Loucy (cell line): ENCODE measurements at regions not wholly inside any gene's neighbourhood (a gene's known extent, or its start where the extent isn't known, plus 50 kb on each side); places are given as distances from the start of the nearest gene placed in this dataset.

ENCODE experiments used
- H2AFZ ChIP-seq: fragments of 200-600 bp; sonication (generic); 2 replicates; pipeline ENCODE4 v1.6.0; 2016; ENCODE audit warnings: antibody characterized with exemption, mild to moderate bottlenecking, low read length, moderate library complexity
- H3F3A ChIP-seq: fragments of 200-600 bp; 2 replicates; pipeline ENCODE4 v1.6.0; 2016; ENCODE audit warnings: antibody characterized with exemption, low read depth, mild to moderate bottlenecking
- H3K27me3 ChIP-seq: fragments of 200-600 bp; sonication (generic); 2 replicates; pipeline ENCODE4 v1.6.1; 2014; ENCODE audit warnings: low read length, mild to moderate bottlenecking; ENCODE audit not compliant: insufficient read depth, poor library complexity, severe bottlenecking
- H3K36me3 ChIP-seq: fragments of 200-600 bp; sonication (generic); 2 replicates; pipeline ENCODE4 v1.6.1; 2016; ENCODE audit warnings: low read length; ENCODE audit not compliant: insufficient read depth
- H3K4me1 ChIP-seq: fragments of 200-600 bp; sonication (generic); 2 replicates; pipeline ENCODE4 v1.5.1; 2014; ENCODE audit warnings: low read length, mild to moderate bottlenecking; ENCODE audit not compliant: insufficient read depth, poor library complexity, severe bottlenecking
- H3K4me2 ChIP-seq: fragments of 200-600 bp; sonication (generic); 2 replicates; pipeline ENCODE4 v1.6.0; 2014; ENCODE audit warnings: antibody characterized with exemption, low read length, low read depth, mild to moderate bottlenecking; ENCODE audit not compliant: poor library complexity, severe bottlenecking
- H3K4me3 ChIP-seq: fragments of 200-600 bp; sonication (generic); 2 replicates; pipeline ENCODE4 v1.5.1; 2014; ENCODE audit warnings: low read length, mild to moderate bottlenecking, mixed read lengths; ENCODE audit not compliant: poor library complexity, severe bottlenecking
- H3K79me2 ChIP-seq: fragments of 200-600 bp; sonication (generic); 2 replicates; pipeline ENCODE4 v1.6.1; 2014; ENCODE audit warnings: low read length; ENCODE audit not compliant: insufficient read depth
- H3K9ac ChIP-seq: fragments of 200-600 bp; sonication (generic); 2 replicates; pipeline ENCODE4 v1.6.0; 2014; ENCODE audit warnings: mild to moderate bottlenecking, low read depth, low read length, moderate library complexity; ENCODE audit not compliant: poor library complexity, severe bottlenecking
- H3K9me2 ChIP-seq: fragments of 200-600 bp; sonication (generic); replicated peaks from 2 replicates; pipeline ENCODE4 v1.6.1; 2016; ENCODE audit warnings: low read depth, low read length, mixed read lengths
- H3K9me3 ChIP-seq: fragments of 200-600 bp; sonication (generic); 2 replicates; pipeline ENCODE4 v1.6.1; 2014; ENCODE audit warnings: mild to moderate bottlenecking, antibody characterized with exemption, low read length, low read depth; ENCODE audit not compliant: insufficient read depth
- H4K20me1 ChIP-seq: fragments of 200-600 bp; sonication (generic); 2 replicates; pipeline ENCODE4 v1.6.0; 2014; ENCODE audit warnings: antibody characterized with exemption, low read length, mild to moderate bottlenecking; ENCODE audit not compliant: insufficient read depth, poor library complexity, severe bottlenecking
- EZH2phosphoT487 ChIP-seq: fragments of 200-600 bp; IDR thresholded peaks from 2 replicates; pipeline ENCODE4 v1.6.1; 2018; ENCODE audit warnings: antibody characterized with exemption, mild to moderate bottlenecking, moderate library complexity, borderline replicate concordance
- TF ChIP-seq, protein P1 (sequence below): fragments of 200-600 bp; sonication (generic); conservative IDR thresholded peaks from 2 replicates; pipeline ENCODE4 v1.5.1; 2014; ENCODE audit warnings: mild to moderate bottlenecking, antibody characterized with exemption, low read length

DNA sequence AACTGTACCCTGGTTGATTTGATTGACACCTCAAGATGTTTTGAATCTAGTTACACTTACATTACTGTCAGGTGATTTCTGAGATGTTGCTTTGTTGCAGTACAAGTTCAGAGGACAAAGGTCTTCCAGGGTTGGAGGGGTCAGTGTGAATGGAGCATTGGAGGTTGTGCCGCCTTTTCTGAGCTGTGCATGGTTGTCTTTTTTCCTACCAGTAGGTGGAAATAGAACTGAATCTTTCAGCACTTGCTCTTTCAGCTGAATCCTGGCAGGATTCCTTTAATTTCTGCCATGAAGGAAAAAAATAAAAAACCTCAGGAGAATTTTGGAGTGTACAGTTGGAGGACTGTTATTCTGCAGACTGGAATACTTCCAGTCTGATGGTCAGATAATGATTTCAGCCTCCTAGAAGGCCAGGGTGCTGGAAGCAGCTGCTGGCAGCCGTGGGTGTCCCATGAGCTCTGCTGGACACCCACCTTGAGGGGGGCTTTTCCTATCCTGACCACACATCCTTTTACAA is 82.7 kb downstream of the PLCE1 start:
- no peak for TF ChIP-seq EZH2phosphoT487
- TF ChIP-seq, protein P1, sequence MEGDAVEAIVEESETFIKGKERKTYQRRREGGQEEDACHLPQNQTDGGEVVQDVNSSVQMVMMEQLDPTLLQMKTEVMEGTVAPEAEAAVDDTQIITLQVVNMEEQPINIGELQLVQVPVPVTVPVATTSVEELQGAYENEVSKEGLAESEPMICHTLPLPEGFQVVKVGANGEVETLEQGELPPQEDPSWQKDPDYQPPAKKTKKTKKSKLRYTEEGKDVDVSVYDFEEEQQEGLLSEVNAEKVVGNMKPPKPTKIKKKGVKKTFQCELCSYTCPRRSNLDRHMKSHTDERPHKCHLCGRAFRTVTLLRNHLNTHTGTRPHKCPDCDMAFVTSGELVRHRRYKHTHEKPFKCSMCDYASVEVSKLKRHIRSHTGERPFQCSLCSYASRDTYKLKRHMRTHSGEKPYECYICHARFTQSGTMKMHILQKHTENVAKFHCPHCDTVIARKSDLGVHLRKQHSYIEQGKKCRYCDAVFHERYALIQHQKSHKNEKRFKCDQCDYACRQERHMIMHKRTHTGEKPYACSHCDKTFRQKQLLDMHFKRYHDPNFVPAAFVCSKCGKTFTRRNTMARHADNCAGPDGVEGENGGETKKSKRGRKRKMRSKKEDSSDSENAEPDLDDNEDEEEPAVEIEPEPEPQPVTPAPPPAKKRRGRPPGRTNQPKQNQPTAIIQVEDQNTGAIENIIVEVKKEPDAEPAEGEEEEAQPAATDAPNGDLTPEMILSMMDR = no peak
- no peaks in the 10 kb centered on the region for H4K20me1 ChIP-seq
- no peaks in the 10 kb centered on the region for H3K79me2 ChIP-seq
- H3K4me1 ChIP-seq = no peaks in the 10 kb centered on the region
- no peak overlapping the region for H3K4me2 ChIP-seq
- no peak overlapping the region for H3K9ac ChIP-seq
- H2AFZ ChIP-seq = no peak overlapping the region
- H3K36me3 ChIP-seq = no peaks in the 10 kb centered on the region
- no peaks in the 10 kb centered on the region for H3K27me3 ChIP-seq
- no peaks in the 10 kb centered on the region for H3K9me2 ChIP-seq
- H3F3A ChIP-seq = no peaks in the 10 kb centered on the region
- H3K9me3 ChIP-seq = no peaks in the 10 kb centered on the region; the same call in 1 of the 2 replicates
- no peak overlapping the region for H3K4me3 ChIP-seq

DNA sequence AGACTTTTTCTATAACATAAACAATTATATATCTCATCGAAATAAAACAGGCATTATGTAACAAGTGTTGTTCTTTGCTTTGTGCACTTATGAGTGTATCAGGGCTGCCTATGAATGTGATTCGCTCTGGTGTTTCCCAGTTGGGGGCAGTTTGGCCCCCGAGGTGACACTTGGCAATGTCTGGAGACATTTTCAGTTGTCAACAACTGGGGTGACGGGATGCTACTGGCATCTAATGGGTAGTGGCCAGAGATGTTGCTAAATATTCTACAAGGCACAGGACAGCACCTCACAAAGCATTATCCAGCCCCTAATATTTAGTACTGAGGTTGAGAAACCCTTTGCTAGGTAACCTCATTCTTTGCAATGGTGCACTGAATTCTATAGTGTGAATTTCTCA is 83.3 kb downstream of the PLCE1 start:
- Histone ChIP-seq H2AFZ (no peak overlapping the region), H3K9me2 (no peaks in the 10 kb centered on the region), H3K79me2 (no peaks in the 10 kb centered on the region), H4K20me1 (no peaks in the 10 kb centered on the region), H3K4me3 (no peak overlapping the region), H3K4me2 (no peak overlapping the region), H3K36me3 (no peaks in the 10 kb centered on the region), H3K4me1 (no peaks in the 10 kb centered on the region), H3K9me3 (no peaks in the 10 kb centered on the region; the same call in 1 of the 2 replicates), H3F3A (no peaks in the 10 kb centered on the region), H3K9ac (no peak overlapping the region), H3K27me3 (no peaks in the 10 kb centered on the region)
- no peak for TF ChIP-seq EZH2phosphoT487
- TF ChIP-seq, protein P1 = no peak

DNA sequence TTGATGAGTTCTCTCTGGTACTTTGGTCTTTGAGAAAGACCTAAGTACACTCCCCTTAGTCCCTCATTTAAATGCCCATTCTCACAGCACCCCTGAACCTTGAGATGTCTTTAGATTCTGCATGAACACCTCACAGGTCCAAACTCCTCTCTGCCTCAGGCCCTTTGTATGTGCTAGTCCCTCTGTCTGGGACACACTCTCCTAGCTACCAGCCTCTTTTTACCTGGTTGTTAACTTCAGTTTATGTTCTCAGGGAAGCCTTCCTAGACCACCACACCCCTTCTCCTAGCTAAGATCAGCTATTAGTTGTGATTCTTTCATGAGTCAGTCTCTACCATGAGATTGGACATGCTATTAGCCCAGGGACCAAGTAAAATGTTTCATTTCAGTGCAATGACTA is 86.4 kb downstream of the PLCE1 start:
- H3F3A ChIP-seq = no peaks in the 10 kb centered on the region
- H4K20me1 ChIP-seq = no peaks in the 10 kb centered on the region
- H3K36me3 ChIP-seq = no peaks in the 10 kb centered on the region
- no peak overlapping the region for H3K4me3 ChIP-seq
- no peaks in the 10 kb centered on the region; the same call in 1 of the 2 replicates for H3K9me3 ChIP-seq
- H3K4me1 ChIP-seq = no peaks in the 10 kb centered on the region
- no peak overlapping the region for H3K4me2 ChIP-seq
- H3K79me2 ChIP-seq = no peaks in the 10 kb centered on the region
- no peak overlapping the region for H3K9ac ChIP-seq
- no peaks in the 10 kb centered on the region for H3K27me3 ChIP-seq
- no peak overlapping the region for H2AFZ ChIP-seq
- TF ChIP-seq, protein P1 = no peak
- no peak for TF ChIP-seq EZH2phosphoT487
- no peaks in the 10 kb centered on the region for H3K9me2 ChIP-seq
